DMS153 (cell line): ENCODE measurements at regions not wholly inside any gene's neighbourhood (a gene's known extent, or its start where the extent isn't known, plus 50 kb on each side); places are given as distances from the start of the nearest gene placed in this dataset.
"Not testable (repeated sequence)": the region's sequence is repeated elsewhere in the genome, so short reads cannot be mapped to it uniquely, and the experiment has no call there.

Source experiments
- DNase-seq: peaks from one replicate; lab custom pipeline; 2025; lab: John Stamatoyannopoulos, UW

DNA sequence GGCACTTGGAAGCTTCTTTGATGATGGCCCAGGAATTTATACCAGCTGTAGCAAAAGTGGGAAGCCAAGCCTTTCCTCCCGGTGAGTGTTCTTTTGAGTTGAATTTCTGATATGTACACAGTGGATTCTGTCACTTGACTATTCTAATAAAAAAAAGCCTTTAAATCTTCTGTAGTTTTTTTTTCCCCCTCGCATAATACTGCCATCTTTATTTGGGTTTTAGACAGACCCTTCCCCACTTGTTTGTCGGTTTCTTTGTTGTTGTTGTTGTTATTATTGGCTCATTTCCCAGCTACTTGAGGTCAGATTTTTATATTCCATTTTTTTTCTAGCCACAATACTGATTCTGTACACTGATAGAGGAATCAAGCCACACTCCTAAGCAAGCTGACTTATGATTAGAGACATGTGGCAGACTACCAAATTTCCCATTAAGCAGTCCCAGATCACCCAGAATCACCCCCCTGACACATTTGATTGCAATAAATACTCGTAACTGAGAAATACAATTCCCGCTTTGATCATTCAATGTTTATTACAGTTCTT is 122.4 kb upstream of the IL12A start:
- no peak for DNase-seq

DNA sequence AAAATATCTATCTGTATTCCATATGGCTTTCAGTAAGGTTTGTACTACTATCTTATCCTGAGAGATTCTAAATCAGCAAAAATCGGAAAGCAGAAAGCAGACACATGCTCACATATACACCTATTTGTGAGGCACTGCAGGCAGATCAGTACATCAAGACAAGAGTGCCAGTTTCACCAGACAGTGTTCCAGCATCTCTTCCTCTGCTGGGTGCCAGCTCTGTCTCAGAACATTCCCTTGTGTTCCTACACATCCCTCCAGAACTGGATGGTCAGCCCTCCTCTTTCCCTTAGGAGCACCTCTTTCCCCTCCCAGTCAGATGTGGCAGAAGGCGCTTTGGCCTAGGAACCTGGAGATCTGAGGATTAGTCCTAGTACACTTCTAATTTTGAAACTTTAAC is 121.3 kb upstream of the IL12A start:
- no peak for DNase-seq

DNA sequence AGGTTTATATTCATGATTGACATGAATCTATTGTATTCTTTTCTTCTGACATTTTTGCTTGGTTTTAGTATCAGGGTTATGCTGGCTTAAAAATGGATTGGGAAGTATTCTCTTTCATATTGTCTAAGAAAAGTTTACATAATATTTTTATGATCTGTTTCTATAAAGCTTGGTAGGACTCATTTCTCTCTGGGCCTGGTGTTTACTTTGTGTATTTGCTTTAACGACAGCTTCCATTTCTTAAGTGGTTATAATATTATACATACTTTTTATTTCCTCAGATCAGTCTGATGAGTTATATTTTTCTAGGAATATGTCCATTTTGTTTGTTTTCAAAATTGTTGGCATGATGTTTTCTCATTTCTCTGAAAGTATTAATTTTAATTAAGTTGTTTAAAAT is 117.9 kb upstream of the IL12A start:
- no peak for DNase-seq

DNA sequence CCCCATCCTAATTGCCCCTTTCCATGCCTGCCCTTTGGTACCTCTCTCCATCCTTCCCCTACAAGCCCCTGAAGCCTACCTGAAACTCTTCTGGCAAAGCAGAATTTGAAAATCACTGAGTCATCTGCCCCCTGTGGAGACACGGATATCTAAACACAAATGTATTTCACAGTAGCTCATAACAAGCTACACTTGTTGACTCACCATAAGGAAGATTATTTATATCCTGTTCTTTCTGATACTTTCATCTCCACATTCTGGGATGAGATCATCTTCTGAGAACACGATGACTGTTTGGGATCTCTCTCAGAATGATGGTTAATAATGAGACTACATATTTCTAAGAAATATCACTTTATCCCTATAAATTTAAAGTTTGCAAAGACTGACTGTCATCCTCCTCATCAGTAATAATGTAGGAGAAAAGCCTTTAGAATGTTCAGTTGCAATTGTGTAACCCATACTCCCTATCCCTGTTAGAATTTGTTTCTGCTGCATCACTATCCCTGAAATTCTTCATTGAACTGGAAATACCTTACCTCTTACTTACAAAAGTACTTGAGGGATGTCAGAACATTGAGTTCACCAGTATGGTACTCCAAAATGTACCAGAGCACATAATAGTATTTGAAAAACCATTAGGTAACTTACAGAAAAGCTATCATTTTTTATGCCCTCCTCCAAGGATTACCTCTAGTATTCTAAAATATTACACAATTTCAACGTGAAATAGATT is 116.1 kb upstream of the IL12A start:
- DNase-seq: peak; percentile 41

DNA sequence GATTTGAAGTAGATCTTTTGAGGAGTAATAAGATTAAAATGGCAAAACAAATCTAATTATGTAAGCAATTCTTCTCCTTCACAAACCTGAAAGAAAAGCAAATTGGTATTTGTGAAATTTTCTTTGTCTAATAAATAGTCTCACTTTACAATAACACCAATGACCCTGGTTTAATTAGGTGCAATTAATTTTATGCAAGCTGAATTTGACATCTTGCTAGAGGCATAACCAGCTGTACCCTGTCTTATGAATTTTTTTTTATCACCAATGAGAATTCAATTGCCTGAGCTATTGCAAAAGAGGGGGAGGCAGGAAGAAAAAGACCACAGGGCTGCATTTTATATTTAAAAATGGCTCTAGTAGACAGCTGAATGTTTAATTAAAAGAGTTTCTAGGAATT is 113.5 kb upstream of the IL12A start:
- no peak for DNase-seq

DNA sequence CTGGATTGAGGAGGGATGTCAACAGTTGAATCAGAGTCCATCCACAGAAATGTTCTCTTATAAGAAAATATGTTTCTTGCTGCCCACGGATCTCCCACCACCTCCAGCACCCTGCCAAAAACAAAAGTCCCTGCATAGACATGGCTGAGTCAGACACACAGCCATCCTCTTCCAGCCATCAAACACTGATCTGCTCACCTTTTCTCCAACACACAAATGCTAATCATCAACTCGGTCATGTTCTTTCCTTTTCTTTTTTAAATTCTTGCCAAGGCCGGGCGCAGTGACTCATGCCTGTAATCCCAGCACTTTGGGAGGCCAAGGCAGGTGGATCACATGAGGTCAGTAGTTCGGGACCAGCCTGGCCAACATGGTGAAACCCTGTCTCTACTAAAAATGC is 110.7 kb upstream of the IL12A start:
- DNase-seq: no peak

DNA sequence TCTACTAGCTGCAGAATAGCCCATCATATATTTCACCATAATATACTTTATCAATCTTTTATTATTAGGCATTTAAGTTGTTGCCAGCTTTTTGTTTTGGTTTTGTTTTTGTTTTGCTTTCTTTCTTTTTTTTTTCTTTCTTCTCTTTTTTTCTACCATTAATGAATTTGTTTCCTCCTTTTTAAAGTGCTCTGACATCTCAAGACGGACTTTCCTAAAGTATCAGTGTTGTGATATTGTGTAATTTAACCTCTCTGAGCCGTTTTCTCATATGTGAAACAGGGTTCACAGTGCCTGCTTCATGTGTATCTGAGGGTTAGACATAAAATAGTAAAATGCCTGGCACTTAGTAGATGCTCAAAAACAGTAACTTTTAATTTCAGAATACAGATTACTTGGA is 109.5 kb upstream of the IL12A start:
- DNase-seq: no peak

DNA sequence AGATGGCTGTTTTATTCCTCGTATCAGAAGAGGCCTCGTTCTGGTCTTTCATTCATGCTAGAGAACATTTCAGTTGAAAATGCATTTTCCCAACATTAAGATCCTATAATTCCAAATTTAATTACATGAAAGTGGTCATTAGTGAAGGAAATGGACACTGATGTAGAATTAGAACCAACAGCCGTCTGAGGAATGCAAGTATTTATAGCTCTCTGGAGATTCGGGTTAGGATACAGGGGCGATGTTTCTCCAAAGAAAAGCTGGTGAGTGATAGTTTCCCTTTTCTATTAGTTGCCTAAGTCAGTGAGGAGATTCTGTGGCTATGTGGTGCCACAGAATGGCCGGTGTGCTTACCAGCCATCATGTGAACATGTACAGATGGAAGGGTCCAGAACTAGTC is 109.0 kb upstream of the IL12A start:
- DNase-seq: no peak

DNA sequence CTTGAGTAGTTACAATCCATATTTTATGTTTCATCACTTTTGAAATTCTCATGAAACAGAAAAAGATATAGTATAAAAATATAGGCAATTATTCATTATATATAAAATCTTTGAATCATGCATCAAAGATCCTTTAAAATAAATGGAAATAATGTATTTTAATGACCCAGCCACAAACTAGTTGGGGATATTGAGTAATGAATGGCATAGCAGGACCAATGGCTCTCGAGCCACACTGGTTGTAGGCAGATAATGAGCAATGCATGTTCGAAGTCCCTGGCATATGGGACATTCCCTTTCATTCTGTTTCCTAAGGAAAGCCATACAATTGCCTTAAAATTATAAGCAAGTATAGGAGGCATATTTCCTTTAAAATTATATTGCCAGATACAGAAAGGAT is 107.4 kb upstream of the IL12A start:
- DNase-seq: no peak

DNA sequence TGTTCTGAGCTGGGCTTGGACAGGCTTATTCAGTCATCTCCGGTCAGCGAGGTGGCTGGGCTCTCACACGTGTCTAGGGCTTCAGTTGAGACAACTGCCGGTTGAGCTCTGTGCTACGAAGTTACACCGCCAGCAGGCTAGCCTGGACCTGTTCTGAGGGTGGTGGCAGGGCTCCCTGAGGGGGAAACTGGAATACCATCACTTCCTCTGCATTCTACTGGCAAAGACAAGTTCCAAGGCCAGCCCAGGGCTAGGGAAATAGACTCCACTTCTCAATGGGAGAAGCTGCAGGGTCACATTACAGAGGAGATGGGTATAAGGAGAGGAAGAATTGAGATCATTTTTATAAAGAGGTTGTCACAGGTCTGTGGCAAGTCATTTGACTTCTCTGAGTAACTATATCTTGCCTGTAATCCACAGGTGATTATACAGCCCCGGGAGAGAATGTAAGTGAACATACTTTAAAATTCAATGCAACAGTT is 106.8 kb upstream of the IL12A start:
- no peak for DNase-seq

DNA sequence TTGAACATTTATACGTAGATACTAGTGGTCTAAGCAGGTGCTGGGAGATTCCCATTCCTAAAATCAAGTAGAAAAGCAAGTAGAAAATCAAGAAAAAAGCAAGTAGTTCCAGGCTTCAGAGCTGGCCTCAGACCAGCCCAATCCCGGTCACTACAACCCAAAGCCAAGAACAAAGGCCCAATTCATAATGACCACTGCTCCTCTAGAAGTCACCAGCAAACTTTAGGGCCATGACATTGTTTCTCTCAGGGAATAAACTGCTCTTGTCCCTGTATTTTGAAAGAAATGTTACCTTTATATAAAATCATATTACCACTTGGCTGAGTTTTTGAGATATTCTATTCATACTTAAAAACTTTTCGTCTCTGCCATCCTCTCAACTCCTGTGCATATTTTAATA is 106.3 kb upstream of the IL12A start:
- DNase-seq: no peak

DNA sequence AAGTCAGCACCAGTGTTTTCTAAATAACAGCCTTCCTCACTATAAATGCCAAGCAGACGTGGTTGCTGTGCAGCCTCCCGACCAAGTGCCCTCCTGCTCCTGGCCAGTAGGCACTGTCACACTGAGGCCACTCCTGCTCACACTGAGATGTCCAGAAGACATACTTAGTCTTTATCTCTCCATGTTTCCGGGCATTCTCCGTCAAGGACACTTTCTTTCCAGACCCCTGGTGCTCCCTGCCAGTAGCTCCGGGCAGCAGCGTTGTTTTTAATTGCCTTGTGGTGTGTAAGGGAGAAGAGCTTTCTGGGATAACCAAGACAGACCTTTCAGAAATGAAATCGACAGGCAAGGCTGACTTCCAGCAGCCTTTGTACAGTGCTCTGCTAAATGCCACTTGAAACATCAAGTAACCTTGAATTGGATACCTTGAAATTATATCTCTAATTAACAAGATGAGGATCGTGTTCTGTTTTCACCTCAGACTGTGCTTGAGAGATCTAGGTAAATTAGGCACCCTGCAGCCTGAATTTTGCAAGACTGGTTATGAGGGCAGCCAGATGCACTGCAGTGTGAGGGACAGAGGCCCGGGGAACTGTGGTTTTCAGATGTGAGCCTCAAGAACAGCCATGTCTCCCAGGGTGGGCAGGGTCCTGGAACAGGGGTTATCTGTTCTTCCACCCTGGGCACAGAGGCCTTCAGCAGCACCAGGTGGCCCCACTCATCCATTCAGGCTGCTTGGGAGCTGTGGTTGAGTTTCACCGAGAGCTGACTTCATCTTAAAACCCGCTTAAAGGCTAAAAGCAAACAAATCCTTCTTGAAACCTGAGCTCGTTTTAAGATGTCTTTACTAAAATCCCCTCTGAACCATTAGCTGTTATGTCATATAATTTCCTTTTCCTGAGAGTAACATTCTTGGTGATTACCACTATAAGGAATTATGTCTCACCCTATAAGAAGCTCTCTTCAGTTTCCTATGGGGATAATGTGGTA is 105.5 kb upstream of the IL12A start:
- no peak for DNase-seq

DNA sequence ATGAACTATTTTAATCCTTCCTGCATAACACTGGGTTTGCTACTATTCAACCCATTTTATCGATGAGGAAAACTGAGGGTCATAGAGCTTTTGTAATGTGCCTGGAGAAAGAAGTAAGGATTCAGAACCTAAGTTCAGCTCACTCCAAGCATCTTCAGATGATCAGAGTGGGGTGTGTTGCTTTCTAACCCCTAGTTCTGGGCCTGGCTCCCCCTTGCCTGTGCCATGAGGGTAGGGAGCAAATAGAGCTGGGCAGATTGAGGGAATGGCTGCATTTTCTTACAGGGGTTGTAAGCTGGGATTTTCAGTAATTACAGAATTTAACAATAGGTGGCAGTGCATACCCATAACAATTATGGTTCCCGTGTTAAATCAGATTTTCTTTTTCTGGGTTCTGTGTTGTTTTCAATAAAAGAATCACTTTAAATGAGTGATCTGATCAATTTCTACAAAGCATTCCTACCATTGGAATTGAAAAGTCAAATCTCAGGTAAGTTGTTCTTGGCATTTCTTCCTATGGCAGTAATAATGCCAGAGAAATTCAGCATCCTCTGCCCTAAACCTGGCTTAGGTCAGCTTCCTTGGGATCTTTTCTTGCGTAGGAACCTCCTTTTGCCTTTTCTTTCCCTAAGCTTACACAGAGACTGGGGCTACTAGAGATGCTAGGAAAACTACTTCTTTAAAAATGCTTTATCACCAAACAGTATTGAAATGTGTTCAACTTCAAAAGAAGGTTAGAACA is 103.8 kb upstream of the IL12A start:
- no peak for DNase-seq

DNA sequence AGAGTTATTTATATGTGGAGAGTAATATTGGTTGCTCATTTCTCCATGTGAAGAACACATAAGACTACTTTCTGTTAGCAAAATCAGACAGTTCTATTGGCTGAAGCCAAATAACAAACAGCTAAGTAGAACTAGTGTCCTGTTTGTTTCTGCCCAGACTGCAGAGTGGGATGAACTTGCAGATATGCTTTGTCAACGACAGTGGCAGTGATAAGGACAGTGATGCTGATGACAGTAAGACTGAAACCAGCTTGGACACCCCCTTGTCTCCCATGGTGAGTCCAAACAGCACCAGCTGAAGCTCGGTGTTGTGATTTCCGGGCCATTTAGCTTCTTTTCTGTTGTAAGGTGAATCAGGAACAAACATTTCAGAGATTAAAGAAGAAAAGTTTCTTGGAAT is 102.6 kb upstream of the IL12A start:
- DNase-seq: no peak

DNA sequence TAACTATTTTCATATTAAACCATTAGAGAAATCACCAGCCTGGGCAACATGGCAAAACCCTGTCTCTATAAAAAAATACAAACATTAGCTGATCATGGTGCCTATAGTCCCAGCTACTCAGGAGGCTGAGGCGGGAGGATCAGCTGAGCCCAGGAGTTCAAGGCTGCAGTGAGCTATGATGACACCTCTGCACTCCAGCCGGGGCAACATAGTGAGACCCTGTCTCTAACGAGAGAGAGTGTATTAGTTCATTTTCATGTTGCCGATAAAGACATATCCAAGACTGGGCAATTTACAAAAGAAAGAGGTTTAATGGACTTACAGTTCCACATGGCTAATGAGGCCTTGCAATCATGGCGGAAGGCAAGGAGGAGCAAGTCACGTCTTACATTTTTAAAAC is 102.1 kb upstream of the IL12A start:
- not testable (repeated sequence) for DNase-seq

DNA sequence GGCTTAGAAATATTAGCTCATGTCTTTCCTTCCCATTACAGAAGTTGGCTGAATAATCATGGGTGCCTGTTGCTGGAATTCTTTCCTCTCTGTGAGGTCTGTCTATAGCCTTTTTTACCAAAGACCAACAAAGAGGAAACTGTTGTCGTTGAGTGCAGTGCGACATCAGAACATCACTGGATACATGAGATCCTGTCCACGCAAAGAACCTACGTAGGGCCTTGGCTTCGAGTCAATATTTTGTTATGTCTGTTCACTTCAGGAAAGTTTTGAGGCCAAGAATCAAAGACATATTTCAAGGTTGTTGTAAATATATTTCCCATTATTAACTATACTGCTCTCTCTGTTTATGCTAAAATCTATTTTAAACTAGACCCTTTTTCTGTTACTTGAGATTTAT is 101.5 kb upstream of the IL12A start:
- no peak for DNase-seq

DNA sequence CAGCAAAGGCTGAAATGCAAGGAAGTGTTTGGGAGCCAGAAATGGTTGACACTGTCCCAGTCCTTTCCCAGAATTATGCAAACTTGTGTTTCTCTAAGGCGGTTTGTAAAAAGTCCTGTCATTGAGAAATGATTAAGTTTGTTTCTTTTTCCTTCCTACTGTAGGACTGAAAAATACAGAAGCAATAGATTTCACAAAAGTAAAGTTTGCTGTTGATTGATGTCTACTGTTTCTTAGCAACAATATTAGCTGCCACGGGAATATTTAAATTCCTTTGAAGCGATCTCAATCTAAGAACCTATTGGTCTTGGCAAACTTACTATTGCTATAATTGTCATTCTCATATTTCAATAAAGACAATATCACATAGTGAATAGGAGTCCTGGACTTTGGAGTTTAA is 100.7 kb upstream of the IL12A start:
- DNase-seq: no peak

DNA sequence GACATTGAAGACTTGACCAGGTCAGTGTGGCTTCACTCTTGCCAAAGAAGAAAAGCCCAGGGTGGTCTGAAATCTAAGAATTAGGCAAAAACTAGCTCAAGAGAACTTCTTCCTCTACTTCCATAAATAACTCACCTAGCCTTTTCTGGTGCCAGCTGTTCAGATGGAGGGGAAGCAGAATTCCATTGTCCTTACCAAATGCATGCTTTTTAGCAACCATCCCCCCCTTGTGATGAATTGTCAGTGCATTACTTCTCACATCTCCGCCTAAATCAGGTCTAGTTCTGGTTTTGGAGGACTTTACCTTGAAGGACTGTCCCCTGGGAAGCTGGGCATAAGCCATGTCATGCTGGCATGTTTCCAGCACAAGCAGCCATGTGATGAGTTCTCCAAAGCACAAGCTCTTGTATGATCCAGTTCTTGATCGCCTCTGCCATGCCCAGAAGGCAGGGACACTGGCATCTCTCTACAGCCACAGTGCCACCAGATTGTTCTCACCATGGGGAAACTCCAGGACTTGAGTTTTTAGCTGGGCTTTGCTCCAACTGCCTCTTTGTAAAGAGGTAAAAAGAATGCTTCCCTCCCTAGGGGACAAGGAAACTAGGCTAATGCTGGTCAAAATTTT is 96.4 kb upstream of the IL12A start:
- no peak for DNase-seq

DNA sequence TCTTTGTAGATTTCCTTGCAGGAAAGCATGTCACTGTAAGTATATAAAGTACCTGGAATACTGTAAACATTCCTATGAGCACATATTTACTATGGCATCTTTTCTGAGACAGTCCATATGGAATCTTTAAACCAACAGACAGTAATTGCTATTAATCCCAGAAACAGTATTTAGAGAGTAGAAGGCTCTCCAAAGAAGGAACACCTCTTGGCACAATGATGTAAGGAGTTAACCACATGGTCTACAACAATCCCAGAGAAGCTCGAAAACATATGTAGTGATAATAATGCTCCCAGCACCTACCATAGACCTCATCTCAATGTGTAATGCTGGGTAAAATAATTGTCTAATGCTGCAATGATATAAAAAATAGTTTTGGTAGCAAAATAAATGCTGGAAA is 95.8 kb upstream of the IL12A start:
- DNase-seq: no peak

DNA sequence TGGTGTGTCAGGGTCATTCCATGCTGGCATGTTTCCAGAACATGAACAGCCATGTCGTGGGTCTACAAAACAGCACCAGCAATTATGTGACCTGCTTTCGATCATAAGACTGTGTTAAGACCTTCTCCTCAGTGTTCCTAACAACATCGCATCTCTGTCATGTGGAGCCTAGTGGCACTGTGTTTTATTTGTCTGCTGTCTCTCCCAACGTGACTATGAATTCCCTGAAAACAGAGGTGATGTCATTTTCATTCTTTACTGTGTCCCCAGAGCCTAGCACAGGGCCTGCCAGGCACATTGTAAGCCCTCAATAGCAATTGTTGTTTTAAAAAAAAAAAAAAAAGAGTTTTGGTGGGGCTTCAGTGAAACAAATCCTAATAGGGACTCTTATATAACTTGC is 94.2 kb upstream of the IL12A start:
- DNase-seq: no peak

DNA sequence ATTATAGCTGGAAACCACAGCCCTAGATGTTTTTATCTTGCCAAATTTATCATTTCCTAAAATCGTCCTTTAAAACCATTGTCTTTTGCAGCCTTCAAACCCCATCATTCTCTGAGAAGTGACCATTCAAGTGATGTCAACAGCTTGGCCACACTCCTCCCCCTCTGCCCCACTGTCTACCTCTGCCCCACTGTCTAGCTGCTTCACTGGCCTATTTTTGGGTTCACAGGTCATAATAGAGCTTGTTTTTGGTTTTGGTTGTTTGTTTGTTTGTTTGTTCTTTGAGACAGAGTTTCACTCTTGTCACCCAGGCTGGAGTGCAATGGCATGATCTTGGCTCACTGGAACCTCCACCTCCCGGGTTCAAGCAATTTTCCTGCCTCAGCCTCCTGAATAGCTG is 93.2 kb upstream of the IL12A start:
- no peak for DNase-seq

DNA sequence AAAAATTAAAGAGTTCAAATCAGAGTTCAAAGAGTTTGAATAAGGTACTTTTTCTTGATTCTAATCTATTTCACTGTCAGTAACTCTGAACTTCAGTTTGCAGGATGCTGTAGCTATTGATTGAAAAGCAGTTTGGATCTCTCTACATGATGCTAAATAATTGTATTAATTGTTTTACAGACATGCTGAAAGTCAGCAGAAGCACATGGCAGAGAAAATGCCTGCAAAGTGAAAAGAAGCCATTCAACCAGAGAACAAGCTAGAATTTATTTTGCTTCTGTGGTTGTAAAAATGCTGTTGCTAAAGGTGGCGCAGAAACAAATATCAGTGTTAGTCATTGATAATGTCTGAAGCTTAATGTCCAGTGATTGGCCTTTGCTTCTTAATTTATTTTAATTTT is 92.1 kb upstream of the IL12A start:
- DNase-seq: no peak
